A673 (cell line): ENCODE measurements at regions not wholly inside any gene's neighbourhood (a gene's known extent, or its start where the extent isn't known, plus 50 kb on each side); places are given as distances from the start of the nearest gene placed in this dataset.

Source experiments
- BruUV-seq: library from RNA; stranded (reverse); fragments of 400-500 nt; replicated peaks from 2 replicates; lab custom pipeline; 2021; lab: Mats Ljungman, UMichigan
- CTCF ChIA-PET: fragments of 300-600 bp; sonication (Branson Sonifier 250); formaldehyde crosslinking; loops from one replicate; lab custom pipeline; 2022; ENCODE audit warnings: antibody characterized with exemption; lab: Charles Lee
- POLR2A ChIA-PET: fragments of 300-600 bp; sonication (Branson Sonifier 250); formaldehyde crosslinking; loops from one replicate; lab custom pipeline; 2022; ENCODE audit warnings: antibody characterized with exemption; ENCODE audit not compliant: low non-redundant PET; lab: Charles Lee
- DNase-seq: peaks from one replicate; pipeline ENCODE4 v3.0.0-alpha.2; 2015; ENCODE audit warnings: low spot score
- H3K27ac ChIP-seq: fragments of 200-600 bp; sonication (generic); 2 replicates; pipeline ENCODE4 v1.5.1; 2016; ENCODE audit warnings: mixed run types, low read depth, mild to moderate bottlenecking, mixed read lengths, antibody characterized with exemption, low read length; ENCODE audit not compliant: poor library complexity, severe bottlenecking
- H3K27me3 ChIP-seq: fragments of 200-600 bp; sonication (generic); replicated peaks from 2 replicates; pipeline ENCODE4 v1.6.1; 2017; ENCODE audit warnings: mixed run types, low read depth, mild to moderate bottlenecking, mixed read lengths, antibody characterized with exemption, low read length; ENCODE audit not compliant: insufficient read depth, poor library complexity
- H3K36me3 ChIP-seq: fragments of 200-600 bp; sonication (generic); 2 replicates; pipeline ENCODE4 v1.6.1; 2016; ENCODE audit warnings: mixed run types, mild to moderate bottlenecking, mixed read lengths, antibody characterized with exemption, low read length; ENCODE audit not compliant: insufficient read depth, poor library complexity, severe bottlenecking
- H3K4me1 ChIP-seq: fragments of 200-600 bp; sonication (generic); 2 replicates; pipeline ENCODE4 v1.6.1; 2017; ENCODE audit warnings: mixed run types, mild to moderate bottlenecking, mixed read lengths, antibody characterized with exemption, low read length; ENCODE audit not compliant: insufficient read depth, poor library complexity, severe bottlenecking
- H3K4me3 ChIP-seq: fragments of 200-600 bp; sonication (generic); 2 replicates; pipeline ENCODE4 v1.5.1; 2016; ENCODE audit warnings: low read depth, mixed run types, mild to moderate bottlenecking, mixed read lengths, low read length; ENCODE audit not compliant: poor library complexity, severe bottlenecking
- H3K9me3 ChIP-seq: fragments of 200-600 bp; sonication (generic); 2 replicates; pipeline ENCODE4 v1.6.1; 2016; ENCODE audit warnings: mixed run types, low read depth, mild to moderate bottlenecking, mixed read lengths, antibody characterized with exemption, low read length; ENCODE audit not compliant: poor library complexity, severe bottlenecking
- EZH2 ChIP-seq: fragments of 200-600 bp; sonication (generic); IDR thresholded peaks from 2 replicates; pipeline ENCODE4 v1.6.1; 2017; ENCODE audit warnings: borderline replicate concordance, low read depth, mild to moderate bottlenecking, mixed read lengths, antibody characterized with exemption, low read length; ENCODE audit not compliant: poor library complexity, severe bottlenecking
- intact Hi-C: fragments of 100-400 bp; cut with micrococcal nuclease; formaldehyde crosslinking; loops from one replicate; pipeline ENCODE4 v1.10.0; 2022; ENCODE audit not compliant: unreplicated experiment
- TF ChIP-seq, protein P1 (sequence below): fragments of 300-800, 200-600 bp; sonication (generic); conservative IDR thresholded peaks from 2 replicates; pipeline ENCODE4 v1.5.1; 2017; ENCODE audit warnings: low read depth, mild to moderate bottlenecking, antibody characterized with exemption, low read length, moderate library complexity, mixed read lengths

DNA sequence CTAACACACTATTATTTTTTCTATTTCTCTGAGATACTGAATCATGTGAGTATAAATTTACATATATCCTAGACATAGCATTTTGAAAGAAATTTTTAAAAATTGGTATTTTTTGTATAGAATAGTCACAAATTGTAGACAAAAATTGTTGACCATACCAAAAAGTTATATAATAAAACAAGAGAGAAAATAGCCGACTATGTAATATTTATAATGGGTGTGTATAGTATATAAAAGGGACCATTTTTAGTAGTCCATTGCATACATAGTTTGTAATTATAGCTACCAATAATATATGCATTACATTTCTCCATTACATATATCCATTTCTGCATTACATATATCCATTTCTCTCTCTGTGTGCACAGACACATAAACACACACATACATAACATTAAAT, 590.2 kb downstream of the TMTC2 start:
- BruUV-seq, result no TSS peak
- Histone ChIP-seq H3K9me3 (no peaks in the 10 kb centered on the region), H3K27ac (no peak overlapping the region), H3K4me3 (no peak overlapping the region), H3K36me3 (no peaks in the 10 kb centered on the region), H3K27me3 (no peaks in the 10 kb centered on the region), H3K4me1 (no peaks in the 10 kb centered on the region)
- intact Hi-C loops, result no loop called here
- DNase-seq, result no peak
- ChIA-PET POLR2A (no interaction called here), CTCF (no interaction called here)
- no peak for TF ChIP-seq EZH2
- TF ChIP-seq, protein P1, sequence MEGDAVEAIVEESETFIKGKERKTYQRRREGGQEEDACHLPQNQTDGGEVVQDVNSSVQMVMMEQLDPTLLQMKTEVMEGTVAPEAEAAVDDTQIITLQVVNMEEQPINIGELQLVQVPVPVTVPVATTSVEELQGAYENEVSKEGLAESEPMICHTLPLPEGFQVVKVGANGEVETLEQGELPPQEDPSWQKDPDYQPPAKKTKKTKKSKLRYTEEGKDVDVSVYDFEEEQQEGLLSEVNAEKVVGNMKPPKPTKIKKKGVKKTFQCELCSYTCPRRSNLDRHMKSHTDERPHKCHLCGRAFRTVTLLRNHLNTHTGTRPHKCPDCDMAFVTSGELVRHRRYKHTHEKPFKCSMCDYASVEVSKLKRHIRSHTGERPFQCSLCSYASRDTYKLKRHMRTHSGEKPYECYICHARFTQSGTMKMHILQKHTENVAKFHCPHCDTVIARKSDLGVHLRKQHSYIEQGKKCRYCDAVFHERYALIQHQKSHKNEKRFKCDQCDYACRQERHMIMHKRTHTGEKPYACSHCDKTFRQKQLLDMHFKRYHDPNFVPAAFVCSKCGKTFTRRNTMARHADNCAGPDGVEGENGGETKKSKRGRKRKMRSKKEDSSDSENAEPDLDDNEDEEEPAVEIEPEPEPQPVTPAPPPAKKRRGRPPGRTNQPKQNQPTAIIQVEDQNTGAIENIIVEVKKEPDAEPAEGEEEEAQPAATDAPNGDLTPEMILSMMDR, result no peak

DNA sequence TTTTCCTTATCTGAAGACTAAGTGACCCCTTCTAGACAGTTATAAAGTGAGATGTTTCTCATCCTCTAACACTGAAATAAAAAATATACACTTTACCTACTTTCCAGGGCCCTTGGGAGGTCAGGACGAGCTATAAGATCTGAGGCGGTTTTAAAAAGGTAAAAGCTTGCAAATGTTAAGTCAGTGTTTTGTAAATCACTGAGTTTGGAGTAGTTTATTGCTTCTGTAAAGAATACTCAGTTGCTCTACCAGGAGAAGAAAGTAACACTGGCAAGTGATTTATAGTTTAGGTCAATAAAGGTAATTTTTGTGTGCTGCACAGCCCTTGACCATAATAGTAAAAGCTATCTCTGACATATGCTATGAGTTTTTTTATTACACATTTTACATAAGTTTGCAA, 584.5 kb downstream of the TMTC2 start:
- no peak for DNase-seq
- TF ChIP-seq EZH2, result no peak
- TF ChIP-seq, protein P1, result no peak
- no peaks in the 10 kb centered on the region for H3K36me3 ChIP-seq
- no peaks in the 10 kb centered on the region for H3K27me3 ChIP-seq
- no TSS peak for BruUV-seq
- ChIA-PET POLR2A (no interaction called here), CTCF (no interaction called here)
- no peak overlapping the region for H3K27ac ChIP-seq
- intact Hi-C loops, result no loop called here
- H3K4me3 ChIP-seq, result no peak overlapping the region
- H3K9me3 ChIP-seq, result no peaks in the 10 kb centered on the region
- no peaks in the 10 kb centered on the region for H3K4me1 ChIP-seq

DNA sequence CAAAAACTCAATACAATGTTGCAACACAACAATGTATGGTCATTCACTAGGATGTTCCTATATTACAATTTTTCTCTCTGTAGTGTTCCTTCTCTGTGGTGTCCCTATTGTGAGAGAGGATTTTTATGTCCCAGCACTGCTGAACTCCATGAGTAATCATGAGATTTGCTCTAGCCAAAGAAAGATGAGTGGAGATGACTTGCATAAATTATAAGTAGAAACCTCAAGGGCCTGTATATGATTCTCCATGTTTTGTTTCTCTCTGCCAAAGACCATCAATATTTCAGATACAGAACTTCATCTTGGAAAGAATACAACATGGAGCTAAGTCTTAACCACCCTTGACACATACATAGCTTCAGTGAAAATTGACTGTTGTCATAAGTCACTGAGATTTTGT, 579.1 kb downstream of the TMTC2 start:
- DNase-seq, result peak; percentile 2
- H3K4me3 ChIP-seq, result no peak overlapping the region
- intact Hi-C loops, result no loop called here
- H3K27ac ChIP-seq, result no peak overlapping the region
- CTCF ChIA-PET, result no interaction called here
- no TSS peak for BruUV-seq
- H3K9me3 ChIP-seq, result no peaks in the 10 kb centered on the region
- no peaks in the 10 kb centered on the region for H3K27me3 ChIP-seq
- no peaks in the 10 kb centered on the region for H3K36me3 ChIP-seq
- H3K4me1 ChIP-seq, result no peaks in the 10 kb centered on the region
- POLR2A ChIA-PET, result no interaction called here
- TF ChIP-seq, protein P1, result no peak
- no peak for TF ChIP-seq EZH2
